ENCODE measurements at regions not wholly inside any gene's neighbourhood (a gene's known extent, or its start where the extent isn't known, plus 50 kb on each side); places are given as distances from the start of the nearest gene placed in this dataset.

DNA sequence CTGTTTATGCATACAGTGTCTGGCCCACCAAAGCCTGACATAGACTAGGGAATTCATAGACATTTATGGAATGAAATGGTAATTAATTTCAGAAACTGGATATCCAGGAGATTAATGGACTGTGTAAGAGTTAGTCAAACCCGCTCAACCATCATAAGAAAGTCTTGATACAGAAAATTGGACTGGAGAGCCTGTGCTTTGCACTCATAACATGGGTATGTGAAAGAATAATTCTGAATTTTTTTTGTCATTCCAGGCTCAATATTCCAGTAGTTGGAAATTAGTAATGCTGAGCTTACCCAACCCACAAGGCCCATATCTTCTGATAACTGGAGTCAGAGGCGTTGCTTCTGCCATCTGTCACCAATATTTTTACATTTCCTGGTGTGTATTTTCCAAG lies 799.7 kb upstream of the IGFBP3 start:
- no peak for DNase-seq (ENCODE audit: low spot score)

- no peak for DNase-seq (ENCODE audit: low spot score)
Observed at GRCh38 chr7:46719616-46720015, 798.5 kb upstream of the IGFBP3 start.

- DNase-seq (ENCODE audit: low spot score), result no peak
Observed at GRCh38 chr7:46716926-46717325, 795.9 kb upstream of the IGFBP3 start.

GRCh38 chr7:46715579-46715978 lies 794.5 kb upstream of the IGFBP3 start:
- no peak for DNase-seq (ENCODE audit: low spot score)

DNA sequence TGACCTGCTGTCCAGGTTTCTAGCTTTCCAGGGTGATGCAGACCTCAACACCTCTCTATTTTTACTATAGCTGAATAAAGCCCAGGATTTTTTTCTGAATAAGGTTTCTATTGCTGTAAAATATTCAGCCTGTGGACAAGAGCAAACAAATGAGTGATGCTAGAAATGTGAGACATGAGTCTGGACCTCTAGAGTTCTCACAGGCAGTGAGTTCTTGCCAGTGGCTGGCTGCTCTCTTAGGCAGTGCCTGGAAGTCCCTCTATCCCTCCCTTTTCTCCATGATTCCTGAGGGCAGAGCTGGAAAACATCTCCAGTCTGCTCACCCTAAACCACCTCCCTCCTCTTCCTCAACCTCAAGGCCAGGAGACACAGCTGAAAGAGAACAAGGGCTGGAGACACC lies 793.8 kb upstream of the IGFBP3 start:
- DNase-seq (ENCODE audit: low spot score), result no peak

DNA sequence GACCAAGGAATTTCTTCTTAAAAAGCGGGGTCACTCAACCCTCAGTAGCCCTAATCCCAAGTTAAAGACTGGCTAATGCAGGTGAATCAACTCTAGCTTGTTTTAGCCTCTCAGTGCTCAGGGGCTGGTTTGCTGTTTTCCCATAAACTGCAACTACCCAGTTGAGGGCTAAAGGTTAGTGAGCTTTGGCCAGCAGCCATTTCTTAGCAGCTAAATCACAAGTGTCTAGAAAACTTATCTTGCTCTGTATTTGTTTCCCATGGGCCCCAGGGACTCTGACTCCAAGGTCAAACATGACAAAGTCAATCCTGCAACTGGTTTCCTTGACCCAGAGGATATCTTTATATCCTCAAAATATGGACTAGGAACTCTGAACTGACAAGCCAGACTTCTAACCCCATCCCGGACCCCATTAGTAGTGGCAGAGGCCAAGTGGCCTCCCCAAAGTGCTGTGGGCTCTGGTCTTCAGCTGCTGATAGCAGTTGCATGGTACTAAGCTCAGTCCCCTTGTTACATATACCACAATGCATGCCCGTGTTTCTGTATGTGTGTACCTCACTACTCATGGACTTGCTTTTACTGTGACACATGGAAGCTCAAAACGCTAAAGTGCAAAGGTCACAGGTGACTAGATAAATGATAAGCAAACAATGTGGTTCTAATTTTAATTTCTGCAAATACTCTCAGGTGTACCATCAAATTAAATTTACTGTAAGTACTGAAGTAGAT lies 793.0 kb upstream of the IGFBP3 start:
- no peak for DNase-seq (ENCODE audit: low spot score)

GRCh38 chr7:46710927-46711326 lies 789.9 kb upstream of the IGFBP3 start:
- DNase-seq (ENCODE audit: low spot score), result no peak

GRCh38 chr7:46707973-46708372 lies 786.9 kb upstream of the IGFBP3 start:
- DNase-seq (ENCODE audit: low spot score), result no peak

- no peak for DNase-seq (ENCODE audit: low spot score)
Observed at GRCh38 chr7:46705386-46706255, 784.5 kb upstream of the IGFBP3 start.

- DNase-seq (ENCODE audit: low spot score), result no peak
Observed at GRCh38 chr7:46696741-46697140, 775.7 kb upstream of the IGFBP3 start.

DNA sequence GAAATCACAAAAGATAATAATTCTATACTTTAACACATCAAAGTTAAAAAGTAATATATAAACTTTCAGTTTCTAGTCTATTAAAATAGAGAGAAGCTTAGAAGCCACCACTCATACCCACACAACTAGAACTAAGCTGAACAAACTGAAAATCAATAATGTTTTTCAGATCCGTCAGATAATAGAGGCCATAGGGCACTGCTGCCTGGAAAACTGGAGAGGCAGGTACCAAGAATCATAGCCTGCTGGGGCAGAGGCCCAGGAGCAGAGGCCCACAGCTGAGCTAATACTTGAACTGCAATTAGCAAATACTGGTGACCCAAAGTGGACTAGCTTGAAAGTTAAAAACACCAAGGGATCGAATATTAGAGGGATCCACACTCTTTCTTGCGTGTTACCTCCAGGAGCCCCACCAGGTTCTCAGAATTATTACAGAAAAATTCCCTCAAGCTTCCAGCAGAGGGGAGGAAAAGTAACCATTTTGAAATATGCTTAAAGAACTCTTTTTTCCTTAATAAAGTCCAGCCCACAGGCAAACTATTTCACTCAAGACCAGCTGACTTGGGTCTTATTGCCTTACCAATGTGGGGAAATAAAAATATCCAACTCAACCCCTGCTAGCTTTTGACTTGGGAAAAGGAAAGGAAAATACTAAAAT lies 774.1 kb upstream of the IGFBP3 start:
- DNase-seq (ENCODE audit: low spot score), result no peak

GRCh38 chr7:46694058-46694457 lies 773.0 kb upstream of the IGFBP3 start:
- no peak for DNase-seq (ENCODE audit: low spot score)

- no peak for DNase-seq (ENCODE audit: low spot score)
Observed at GRCh38 chr7:46687203-46687602, 766.1 kb upstream of the IGFBP3 start.

GRCh38 chr7:46685051-46685450 lies 764.0 kb upstream of the IGFBP3 start:
- no peak for DNase-seq (ENCODE audit: low spot score)

DNA sequence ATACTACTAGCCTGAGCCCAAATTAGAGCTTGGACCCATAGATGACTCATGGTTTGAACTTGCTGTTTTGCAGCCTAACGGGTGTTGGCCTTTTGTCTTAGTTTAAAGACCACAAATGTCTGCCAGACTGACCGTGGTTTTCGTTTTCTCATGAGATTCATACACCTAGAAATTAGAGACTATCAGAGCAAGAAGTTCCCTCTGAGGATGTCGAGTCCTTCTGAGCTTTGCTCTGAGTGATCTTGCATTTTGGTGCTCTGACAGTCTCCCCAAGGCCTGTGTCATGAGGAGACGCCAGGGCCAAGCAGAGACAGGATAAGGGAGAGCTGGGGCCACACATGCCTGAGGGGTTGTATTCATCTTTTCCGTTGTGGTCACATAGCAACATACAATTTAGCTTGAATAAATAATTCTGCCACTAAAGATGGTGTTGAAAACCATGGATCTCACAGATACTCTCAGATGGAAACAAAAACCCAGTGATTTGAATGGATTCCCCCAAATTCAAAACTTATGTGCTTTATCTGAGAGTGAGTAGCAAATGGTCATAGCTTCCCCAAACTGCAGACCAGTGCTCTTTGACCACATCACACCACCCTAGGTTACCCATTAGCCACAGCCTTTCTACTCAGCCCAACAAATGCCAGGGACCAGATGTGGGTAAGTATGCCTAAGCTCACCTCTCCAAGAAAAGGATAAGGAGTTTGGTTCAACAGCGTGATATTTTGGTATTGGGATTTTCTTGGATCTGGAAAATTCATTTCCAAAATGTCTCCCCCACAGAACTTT lies 762.0 kb upstream of the IGFBP3 start:
- DNase-seq (ENCODE audit: low spot score), result no peak

- no peak for DNase-seq (ENCODE audit: low spot score)
Observed at GRCh38 chr7:46681865-46682503, 760.9 kb upstream of the IGFBP3 start.

DNA sequence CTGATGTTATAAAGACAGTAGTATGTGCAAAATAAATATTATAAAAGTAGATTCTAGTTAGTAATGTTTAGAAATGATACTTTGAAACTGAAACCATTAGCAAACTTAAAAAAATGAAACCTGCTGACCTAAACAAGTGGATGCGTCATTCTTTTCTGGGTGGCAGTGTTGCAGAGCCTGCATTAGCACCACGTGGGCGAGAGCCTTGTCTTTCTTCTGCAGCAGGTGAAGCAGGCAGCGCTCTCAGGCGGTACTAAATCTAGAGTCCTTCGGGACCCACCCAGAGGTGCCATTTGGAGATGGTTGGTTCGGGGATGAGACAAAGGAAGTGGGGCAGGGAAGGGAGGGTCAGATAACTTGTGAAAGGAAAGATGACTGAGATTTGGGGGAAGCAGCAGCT lies 759.1 kb upstream of the IGFBP3 start:
- DNase-seq (ENCODE audit: low spot score), result no peak

GRCh38 chr7:46679671-46680070 lies 758.6 kb upstream of the IGFBP3 start:
- DNase-seq (ENCODE audit: low spot score), result no peak

DNA sequence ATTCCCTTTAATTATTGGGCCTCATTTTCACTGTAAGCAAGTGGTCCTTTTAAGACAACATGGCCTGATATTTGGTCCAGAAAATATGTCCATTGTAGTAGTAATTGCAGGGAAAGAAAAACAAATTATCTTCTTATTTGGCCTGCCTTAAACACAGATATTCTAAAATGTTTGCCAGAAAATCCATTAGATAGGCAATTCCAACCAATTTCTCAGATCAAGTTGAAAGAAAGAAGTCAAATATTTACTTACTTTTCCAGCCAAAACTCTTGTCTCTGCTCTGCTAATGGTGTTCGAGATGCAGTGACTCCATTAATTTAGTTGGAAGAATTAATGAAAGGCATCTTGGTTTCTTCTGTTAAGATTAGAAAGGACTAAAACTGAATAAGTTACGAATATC lies 757.3 kb upstream of the IGFBP3 start:
- DNase-seq (ENCODE audit: low spot score), result no peak

- no peak for DNase-seq (ENCODE audit: low spot score)
Observed at GRCh38 chr7:46675456-46675855, 754.4 kb upstream of the IGFBP3 start.

GRCh38 chr7:46672861-46673260 lies 751.8 kb upstream of the IGFBP3 start:
- no peak for DNase-seq (ENCODE audit: low spot score)
